ENCODE measurements at regions not wholly inside any gene's neighbourhood (a gene's known extent, or its start where the extent isn't known, plus 50 kb on each side); places are given as distances from the start of the nearest gene placed in this dataset.
"Not testable (repeated sequence)": the region's sequence is repeated elsewhere in the genome, so short reads cannot be mapped to it uniquely, and the experiment has no call there.

- no peak for DNase-seq
These were observed 267.8 kb upstream of the NDN start for GRCh38 chr15:23954931-23955330.

- no peak for DNase-seq
These were observed 296.6 kb upstream of the NDN start for GRCh38 chr15:23983500-23984259.

- no peak for DNase-seq
These were observed 307.2 kb upstream of the NDN start for GRCh38 chr15:23994273-23994672.

- DNase-seq: no peak
These were observed 311.0 kb upstream of the NDN start for GRCh38 chr15:23998056-23998455.

- no peak for DNase-seq
These were observed 321.4 kb upstream of the NDN start for GRCh38 chr15:24008476-24008875.

GRCh38 chr15:24017470-24017869 is 330.4 kb upstream of the NDN start:
- no peak for DNase-seq

- no peak for DNase-seq
These were observed 352.6 kb upstream of the NDN start for GRCh38 chr15:24039683-24040082.

GRCh38 chr15:24054547-24055245 is 367.6 kb upstream of the NDN start:
- DNase-seq: peak; percentile 35

GRCh38 chr15:24067733-24068501 is 380.8 kb upstream of the NDN start:
- DNase-seq: peak; percentile 37

GRCh38 chr15:24075420-24076089 is 388.4 kb upstream of the NDN start:
- no peak for DNase-seq

- DNase-seq: no peak
These were observed 389.1 kb upstream of the NDN start for GRCh38 chr15:24076090-24076784.

- no peak for DNase-seq
These were observed 391.4 kb upstream of the NDN start for GRCh38 chr15:24078310-24079029.

- not testable (repeated sequence) for DNase-seq
These were observed 401.8 kb upstream of the NDN start for GRCh38 chr15:24088941-24089340.

- DNase-seq: peak; percentile 16
These were observed 414.4 kb upstream of the NDN start for GRCh38 chr15:24101503-24101902.

- not testable (repeated sequence) for DNase-seq
These were observed 420.4 kb upstream of the NDN start for GRCh38 chr15:24107524-24107923.

GRCh38 chr15:24107948-24108347 is 420.8 kb upstream of the NDN start:
- not testable (repeated sequence) for DNase-seq

- DNase-seq: not testable (repeated sequence)
These were observed 421.2 kb upstream of the NDN start for GRCh38 chr15:24108349-24108748.

- not testable (repeated sequence) for DNase-seq
These were observed 452.5 kb upstream of the NDN start for GRCh38 chr15:24139622-24140021.

- not testable (repeated sequence) for DNase-seq
These were observed 458.0 kb upstream of the NDN start for GRCh38 chr15:24145070-24145469.

GRCh38 chr15:24146251-24146650 is 459.1 kb upstream of the NDN start:
- DNase-seq: no peak

- DNase-seq: no peak
These were observed 463.4 kb upstream of the NDN start for GRCh38 chr15:24150542-24150941.
